Mesendoderm (in vitro differentiated cells): ENCODE measurements at regions not wholly inside any gene's neighbourhood (a gene's known extent, or its start where the extent isn't known, plus 50 kb on each side); places are given as distances from the start of the nearest gene placed in this dataset.

Experiments
- DNase-seq: peaks from one replicate; pipeline ENCODE4 v3.0.0; 2013
- H2AK5ac ChIP-seq: 2 replicates; pipeline ENCODE4 v1.6.1; 2013; ENCODE audit warnings: low read length, inconsistent platforms
- H2BK120ac ChIP-seq: 2 replicates; pipeline ENCODE4 v1.6.1; 2013; ENCODE audit warnings: low read depth, mild to moderate bottlenecking, low read length, moderate library complexity, mixed read lengths
- H2BK15ac ChIP-seq: replicated peaks from 2 replicates; pipeline ENCODE4 v1.6.1; 2013; ENCODE audit warnings: low read depth, mild to moderate bottlenecking, moderate library complexity
- H2BK5ac ChIP-seq: 2 replicates; pipeline ENCODE4 v1.6.1; 2013; ENCODE audit warnings: low read length, inconsistent platforms
- H3K18ac ChIP-seq: 2 replicates; pipeline ENCODE4 v1.6.1; 2013; ENCODE audit warnings: mild to moderate bottlenecking, low read length, mixed read lengths
- H3K23ac ChIP-seq: one replicate; pipeline ENCODE4 v1.6.1; 2013; ENCODE audit warnings: low read length
- H3K27ac ChIP-seq: 2 replicates; pipeline ENCODE4 v1.5.1; 2013; ENCODE audit warnings: low read depth, mild to moderate bottlenecking, inconsistent platforms, low read length, moderate library complexity
- H3K27me3 ChIP-seq: 2 replicates; pipeline ENCODE4 v1.6.1; 2013; ENCODE audit warnings: low read length, control low read depth, mild to moderate bottlenecking, inconsistent platforms; ENCODE audit not compliant: insufficient read depth, poor library complexity
- H3K36me3 ChIP-seq: 2 replicates; pipeline ENCODE4 v1.6.1; 2013; ENCODE audit warnings: low read length, inconsistent platforms; ENCODE audit not compliant: control insufficient read depth, insufficient read depth
- H3K4ac ChIP-seq: one replicate; pipeline ENCODE4 v1.6.1; 2013; ENCODE audit warnings: low read depth, mild to moderate bottlenecking, low read length, moderate library complexity
- H3K4me1 ChIP-seq: 2 replicates; pipeline ENCODE4 v1.6.1; 2013; ENCODE audit warnings: low read depth, low read length, inconsistent platforms; ENCODE audit not compliant: control insufficient read depth
- H3K4me2 ChIP-seq: 2 replicates; pipeline ENCODE4 v1.6.1; 2013; ENCODE audit warnings: low read length
- H3K4me3 ChIP-seq: 2 replicates; pipeline ENCODE4 v1.5.1; 2013; ENCODE audit warnings: mild to moderate bottlenecking, low read length
- H3K56ac ChIP-seq: one replicate; pipeline ENCODE4 v1.6.1; 2013; ENCODE audit warnings: low read length
- H3K79me1 ChIP-seq: 2 replicates; pipeline ENCODE4 v1.6.1; 2013; ENCODE audit warnings: low read length, inconsistent platforms
- H3K79me2 ChIP-seq: 2 replicates; pipeline ENCODE4 v1.6.1; 2013; ENCODE audit warnings: mild to moderate bottlenecking, low read length; ENCODE audit not compliant: control insufficient read depth, insufficient read depth
- H3K9ac ChIP-seq: 2 replicates; pipeline ENCODE4 v1.6.1; 2013; ENCODE audit warnings: low read length, inconsistent platforms
- H4K5ac ChIP-seq: one replicate; pipeline ENCODE4 v1.6.1; 2013; ENCODE audit warnings: low read length
- H4K8ac ChIP-seq: one replicate; pipeline ENCODE4 v1.6.1; 2013; ENCODE audit warnings: low read depth, mild to moderate bottlenecking, control low read depth, low read length, moderate library complexity
- WGBS: extraction: QIAGEN DNeasy Blood & Tissue Kit; methylation state at CpG from one replicate; pipeline ENCODE4 v1.1.7; 2013; ENCODE audit warnings: low lambda C conversion rate, missing lambda C conversion rate; ENCODE audit not compliant: insufficient coverage; ENCODE audit errors: extremely low coverage; 5-methylcytosine and 5-hydroxymethylcytosine counted together

DNA sequence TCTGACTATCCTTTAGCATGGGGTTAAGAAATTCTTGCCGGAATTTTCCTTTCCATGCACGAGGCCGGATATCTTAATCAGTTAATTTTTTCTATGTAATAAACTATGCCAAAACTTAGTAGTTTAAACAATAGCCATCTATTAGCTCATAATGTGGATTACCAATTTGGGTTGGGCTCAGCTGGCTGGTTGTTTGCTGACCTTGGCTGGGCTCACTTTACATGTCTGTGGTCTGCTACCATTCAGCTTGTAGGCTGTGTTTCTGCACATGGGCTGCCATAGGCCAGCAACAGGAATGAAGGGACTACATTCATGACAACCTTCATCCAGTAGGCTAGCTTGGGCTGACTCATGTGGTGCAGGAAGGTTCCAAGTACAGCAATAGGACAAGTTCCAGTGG lies 56.0 kb upstream of the NTPCR start:
- Histone ChIP-seq H3K27ac (no peak overlapping the region), H2BK120ac (no peak overlapping the region), H3K9ac (no peak overlapping the region), H3K27me3 (no peaks in the 10 kb centered on the region), H2BK5ac (no peak overlapping the region), H3K18ac (no peak overlapping the region), H3K4me2 (no peak overlapping the region), H4K8ac (no peak overlapping the region), H3K79me1 (no peaks in the 10 kb centered on the region), H4K5ac (no peak overlapping the region), H3K4me1 (no peaks in the 10 kb centered on the region), H3K36me3 (no peaks in the 10 kb centered on the region), H3K79me2 (no peaks in the 10 kb centered on the region), H3K4me3 (no peak overlapping the region), H3K56ac (no peak overlapping the region), H2BK15ac (no peak overlapping the region), H3K4ac (no peak overlapping the region), H3K23ac (no peak overlapping the region), H2AK5ac (peak overlapping the region; percentile 65)
- no CpG with 5 or more reads among the region's 3 CpGs for WGBS
- no peak for DNase-seq

DNA sequence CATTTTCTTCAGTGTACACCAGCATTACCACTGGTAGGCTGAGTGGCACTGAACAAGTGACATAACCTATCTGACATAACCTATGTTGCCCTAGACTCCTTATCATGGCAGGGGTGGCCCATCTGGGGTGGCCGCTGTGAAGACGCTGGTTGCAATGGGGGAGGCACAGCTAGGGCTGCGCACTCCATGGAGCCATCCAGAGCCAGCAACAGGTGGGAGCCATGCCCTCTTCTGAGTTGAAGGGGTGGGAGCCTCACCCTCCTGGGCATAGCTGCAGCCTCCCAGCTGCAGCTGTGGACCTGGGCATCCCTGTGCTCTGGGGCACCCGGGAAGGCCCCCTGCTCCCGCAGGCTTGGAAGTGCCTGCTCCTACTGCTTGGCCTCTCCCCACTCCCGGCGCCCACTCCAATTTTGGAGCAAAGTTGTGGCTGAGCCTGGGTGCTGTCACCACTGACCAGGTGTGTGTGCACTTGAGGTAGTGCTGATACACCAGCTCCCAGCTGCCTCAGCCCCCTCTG lies 52.4 kb upstream of the NTPCR start:
- no peak for DNase-seq
- Histone ChIP-seq H3K18ac (no peak overlapping the region), H3K56ac (no peak overlapping the region), H3K23ac (no peak overlapping the region), H3K4me1 (peaks cover 8% of the 10 kb centered on the region), H3K79me2 (no peaks in the 10 kb centered on the region), H3K79me1 (no peaks in the 10 kb centered on the region), H3K9ac (no peak overlapping the region), H2BK15ac (no peak overlapping the region), H2AK5ac (no peak overlapping the region), H3K27ac (no peak overlapping the region), H2BK5ac (no peak overlapping the region), H2BK120ac (no peak overlapping the region), H4K5ac (no peak overlapping the region), H3K27me3 (no peaks in the 10 kb centered on the region), H3K4ac (no peak overlapping the region), H3K4me3 (no peak overlapping the region), H4K8ac (no peak overlapping the region), H3K36me3 (no peaks in the 10 kb centered on the region), H3K4me2 (no peak overlapping the region)
- WGBS: no CpG with 5 or more reads among the region's 7 CpGs

DNA sequence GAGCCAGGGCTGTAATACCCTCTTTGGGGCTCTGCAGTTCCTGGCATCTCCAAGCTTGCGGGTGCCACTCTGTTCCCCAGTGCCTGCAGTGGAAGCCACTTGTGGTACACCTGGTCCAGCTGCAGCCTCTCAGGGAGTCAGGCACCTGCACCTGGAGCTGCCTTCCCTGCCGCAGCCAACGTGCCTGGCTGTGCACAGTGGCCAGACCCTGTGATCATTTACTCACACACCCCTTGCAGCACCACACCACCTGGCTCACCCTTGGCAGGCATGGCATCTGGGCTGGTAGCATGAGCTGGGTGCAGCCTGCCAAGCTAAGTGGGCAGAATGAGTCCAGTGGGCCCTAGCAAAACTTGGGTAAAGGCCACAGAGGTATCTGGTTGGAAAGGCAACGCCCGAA lies 51.1 kb upstream of the NTPCR start:
- no CpG with 5 or more reads among the region's 5 CpGs for WGBS
- H2AK5ac ChIP-seq: no peak overlapping the region
- H3K79me2 ChIP-seq: no peaks in the 10 kb centered on the region
- no peak overlapping the region for H3K4me3 ChIP-seq
- no peak overlapping the region for H4K5ac ChIP-seq
- no peaks in the 10 kb centered on the region for H3K79me1 ChIP-seq
- no peak overlapping the region for H3K23ac ChIP-seq
- H2BK15ac ChIP-seq: no peak overlapping the region
- no peak overlapping the region for H3K18ac ChIP-seq
- H3K4me2 ChIP-seq: no peak overlapping the region
- no peaks in the 10 kb centered on the region for H3K27me3 ChIP-seq
- DNase-seq: no peak
- peaks cover 8% of the 10 kb centered on the region for H3K4me1 ChIP-seq
- no peak overlapping the region for H3K9ac ChIP-seq
- no peak overlapping the region for H4K8ac ChIP-seq
- no peaks in the 10 kb centered on the region for H3K36me3 ChIP-seq
- H2BK120ac ChIP-seq: no peak overlapping the region
- no peak overlapping the region for H3K4ac ChIP-seq
- no peak overlapping the region for H2BK5ac ChIP-seq
- H3K56ac ChIP-seq: no peak overlapping the region
- H3K27ac ChIP-seq: no peak overlapping the region

DNA sequence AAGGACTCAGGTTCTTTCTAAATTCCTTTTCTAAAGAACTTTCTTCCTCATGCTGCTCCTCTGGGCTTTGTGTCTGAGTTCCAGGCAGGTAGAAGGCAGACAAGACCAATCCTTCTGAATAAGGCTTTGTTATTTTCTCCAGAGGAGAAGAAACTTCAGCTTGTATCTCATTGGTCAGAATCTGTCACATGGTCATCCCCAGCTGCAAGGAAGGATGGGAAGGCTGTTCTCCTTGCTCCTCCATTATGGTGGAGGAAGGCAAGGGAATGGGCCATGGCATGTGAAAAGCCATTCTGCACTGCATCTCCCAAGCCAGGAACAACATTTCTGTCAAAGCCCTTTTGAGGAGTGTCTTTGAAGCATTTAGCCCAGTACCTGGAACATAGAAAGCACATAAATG lies 50.6 kb upstream of the NTPCR start:
- H4K5ac ChIP-seq: no peak overlapping the region
- peaks cover 8% of the 10 kb centered on the region for H3K4me1 ChIP-seq
- no peak overlapping the region for H3K4me3 ChIP-seq
- H3K27me3 ChIP-seq: no peaks in the 10 kb centered on the region
- no peak overlapping the region for H2BK120ac ChIP-seq
- no peak overlapping the region for H2BK5ac ChIP-seq
- no peaks in the 10 kb centered on the region for H3K79me1 ChIP-seq
- no peak overlapping the region for H3K9ac ChIP-seq
- no peak overlapping the region for H3K4ac ChIP-seq
- H3K27ac ChIP-seq: no peak overlapping the region
- no peaks in the 10 kb centered on the region for H3K36me3 ChIP-seq
- no peak overlapping the region for H3K23ac ChIP-seq
- no peak overlapping the region for H4K8ac ChIP-seq
- no peaks in the 10 kb centered on the region for H3K79me2 ChIP-seq
- DNase-seq: peak; percentile 7
- no peak overlapping the region for H2AK5ac ChIP-seq
- H2BK15ac ChIP-seq: no peak overlapping the region
- no peak overlapping the region for H3K4me2 ChIP-seq
- no peak overlapping the region for H3K18ac ChIP-seq
- no peak overlapping the region for H3K56ac ChIP-seq
